SK-N-DZ (cell line): ENCODE measurements at regions not wholly inside any gene's neighbourhood (a gene's known extent, or its start where the extent isn't known, plus 50 kb on each side); places are given as distances from the start of the nearest gene placed in this dataset.

ENCODE experiments used
- DNase-seq: peaks from one replicate; pipeline ENCODE4 v3.0.0-alpha.2; 2015; ENCODE audit warnings: low spot score

DNA sequence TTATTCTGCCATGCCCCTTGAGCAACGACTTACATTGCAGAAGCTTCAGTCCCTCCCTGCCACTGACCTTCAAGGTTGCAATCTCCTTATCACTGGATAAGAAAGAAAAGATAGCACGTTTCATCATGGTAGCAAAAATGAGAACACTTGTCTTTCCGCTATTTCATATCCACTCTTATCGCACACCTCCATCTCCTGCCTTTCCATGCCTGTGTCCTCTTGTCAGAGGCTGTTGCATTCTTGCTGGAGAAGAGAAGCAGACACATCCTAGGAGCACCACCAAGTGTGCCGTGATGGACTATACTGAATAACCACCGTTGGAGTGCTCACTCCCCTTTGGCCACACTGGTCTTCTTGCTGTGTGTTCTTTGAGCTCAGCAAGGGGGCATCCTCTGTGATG, 230.6 kb upstream of the IRX3 start:
- DNase-seq: peak; percentile 66

DNA sequence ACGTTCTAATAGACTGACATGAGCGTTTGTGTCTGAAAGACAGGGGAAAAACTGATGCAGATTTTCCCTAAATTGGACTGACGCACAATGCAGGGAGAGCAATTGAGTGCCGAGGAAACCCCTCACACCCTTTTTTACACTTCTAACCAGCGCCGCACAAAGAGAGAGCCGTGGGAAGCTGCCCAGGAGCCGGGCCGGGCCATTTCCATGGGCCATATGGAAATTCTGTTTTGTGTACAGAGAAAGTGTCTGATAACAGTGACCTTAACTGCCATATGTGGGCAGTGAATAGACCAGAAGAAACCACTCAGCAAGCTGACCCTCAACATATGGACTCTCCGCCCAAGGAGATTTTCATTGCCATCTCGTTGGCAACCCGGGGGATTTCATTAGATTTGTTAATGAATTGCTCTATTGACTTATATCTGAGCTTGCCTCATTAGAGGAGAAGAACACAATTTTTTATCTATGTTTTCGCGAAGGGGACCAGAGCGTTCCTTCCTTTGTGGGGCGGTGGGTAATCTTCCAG, 225.9 kb upstream of the IRX3 start:
- no peak for DNase-seq

DNA sequence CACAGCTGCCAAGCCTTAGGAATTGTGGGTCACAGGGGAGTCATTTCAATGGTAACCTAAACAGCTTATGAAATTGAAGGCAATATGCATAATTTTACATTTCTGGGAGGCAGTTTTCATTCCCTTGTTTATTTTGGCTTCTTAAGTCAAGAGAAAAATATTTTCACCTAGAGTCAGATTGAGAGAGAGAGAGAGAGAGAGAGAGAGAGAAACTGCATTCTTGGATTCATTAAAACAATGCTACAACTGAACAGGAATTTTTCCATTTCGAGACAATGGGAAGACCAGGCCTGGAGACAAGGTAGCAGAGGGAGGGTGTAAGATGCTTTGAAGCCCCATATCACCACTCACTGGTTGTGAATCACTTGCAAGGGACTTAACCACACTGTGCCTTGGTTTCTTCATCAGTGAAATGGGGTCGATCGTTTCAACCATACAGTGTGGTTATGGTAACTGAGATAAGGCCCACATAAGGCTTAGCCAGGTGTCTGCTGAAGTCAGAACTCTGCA, 224.7 kb upstream of the IRX3 start:
- DNase-seq: no peak

DNA sequence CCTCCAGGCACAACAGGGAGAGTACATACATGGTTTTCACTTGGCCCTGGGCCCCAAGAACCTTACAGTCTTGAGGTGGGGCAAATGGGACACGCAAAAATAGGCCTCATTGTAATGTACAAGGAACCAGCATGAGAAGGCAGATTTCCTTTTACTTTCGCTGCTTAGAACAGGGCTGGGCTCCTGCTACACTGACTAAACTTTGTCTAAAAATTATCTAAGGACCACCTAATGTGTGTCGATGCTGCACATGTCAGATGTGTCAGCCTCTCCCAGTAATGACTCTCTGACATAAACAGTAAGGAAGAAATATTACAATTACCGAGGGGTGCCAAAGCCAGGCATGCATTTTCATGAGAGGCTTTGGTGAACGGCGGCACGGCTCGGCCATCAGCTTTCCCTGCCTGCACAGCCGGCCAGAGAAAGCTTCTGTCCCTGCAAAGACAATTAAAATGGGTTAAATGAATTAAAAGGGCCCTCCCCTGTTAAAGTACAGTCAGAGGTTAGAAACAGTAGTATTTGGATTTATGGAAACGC, 224.2 kb upstream of the IRX3 start:
- DNase-seq: no peak

DNA sequence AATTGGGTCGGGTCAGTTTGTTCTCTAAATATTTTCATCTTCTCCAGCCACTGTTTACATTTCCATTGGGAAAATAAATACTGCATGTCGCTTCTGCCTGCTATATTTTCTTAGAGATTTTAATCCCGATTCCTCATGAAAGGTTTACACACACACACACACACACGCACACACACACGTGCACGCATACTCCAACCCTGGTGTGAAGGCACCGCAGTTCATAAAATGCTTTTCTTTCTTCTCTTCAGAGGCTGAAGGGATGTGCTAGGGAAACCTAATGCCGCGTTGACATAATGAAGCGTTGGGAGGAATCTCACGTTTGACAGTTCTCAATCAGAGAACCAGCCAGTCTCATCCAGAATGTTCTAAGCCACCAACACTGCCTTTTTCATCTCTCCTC, 222.9 kb upstream of the IRX3 start:
- no peak for DNase-seq

DNA sequence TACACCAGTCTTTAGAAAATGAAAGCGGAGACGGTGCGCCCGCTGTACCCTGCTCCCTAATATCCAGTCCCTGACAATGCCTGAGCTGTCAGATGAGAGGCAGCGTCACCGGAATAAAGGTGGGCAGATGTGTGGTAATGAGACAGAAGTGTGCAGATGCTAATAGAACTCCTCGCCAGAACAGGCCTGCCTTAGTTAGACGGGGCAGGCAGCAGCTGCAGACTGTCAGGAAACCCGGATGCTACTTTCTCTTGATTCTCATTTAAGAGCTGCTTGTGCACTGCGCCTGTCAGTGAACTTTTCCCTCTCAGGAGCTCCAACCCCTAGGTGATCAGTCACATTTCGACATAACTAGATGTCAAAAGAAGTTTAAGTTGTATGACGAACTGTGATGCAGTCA, 221.8 kb upstream of the IRX3 start:
- DNase-seq: no peak

DNA sequence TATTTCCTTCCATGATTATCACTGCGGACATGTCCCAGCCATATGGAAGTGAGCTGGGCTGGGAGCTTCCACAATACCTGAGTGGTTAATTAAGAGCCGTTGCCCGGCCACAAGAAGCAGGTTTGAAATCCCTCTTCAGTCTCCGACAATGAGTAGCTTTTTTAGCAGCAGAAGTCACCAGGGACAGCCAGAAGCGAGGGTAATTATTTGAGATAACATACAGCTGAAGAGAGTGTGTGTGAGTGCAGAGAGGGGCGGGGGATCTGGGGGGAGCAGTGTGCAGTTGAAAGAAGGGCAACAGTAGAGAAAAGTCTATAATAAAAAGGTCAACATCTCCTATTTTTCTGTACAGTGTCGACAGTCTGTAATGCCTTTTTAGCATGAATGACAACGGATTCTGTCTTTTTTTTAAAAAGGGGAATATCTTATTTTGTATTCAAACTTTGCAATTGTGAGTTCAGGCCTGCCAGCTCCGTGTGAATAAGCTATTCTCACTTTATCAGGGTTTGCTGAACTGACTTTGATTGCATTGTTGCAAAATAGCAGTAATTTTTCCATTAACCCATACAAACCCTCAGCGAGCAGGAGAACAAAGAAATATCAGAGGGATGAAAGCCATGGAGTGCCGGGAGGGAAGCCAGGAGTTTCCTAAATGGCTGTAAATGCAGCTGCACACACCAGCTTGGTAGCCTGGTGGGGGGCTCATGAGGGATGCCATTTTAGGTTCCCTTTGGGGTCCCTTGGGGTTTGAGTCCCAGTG, 220.3 kb upstream of the IRX3 start:
- peak; percentile 27 for DNase-seq

DNA sequence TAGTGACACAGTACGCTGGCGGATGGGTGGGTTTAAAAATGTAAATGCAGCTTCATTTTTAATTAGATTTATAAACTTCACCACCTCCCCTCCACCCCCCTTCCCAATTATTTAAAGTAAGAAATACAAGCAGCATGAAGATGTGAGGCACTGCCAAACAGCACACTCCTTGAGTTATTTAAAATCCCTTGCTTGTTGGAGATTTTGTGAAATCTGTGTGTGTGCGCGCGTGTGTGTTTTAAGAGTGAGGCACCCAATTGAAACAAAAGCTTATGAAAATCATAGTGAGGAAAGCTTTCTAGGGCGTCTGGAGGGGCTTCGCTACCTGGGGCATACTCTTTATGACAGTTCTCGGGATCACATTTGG, 219.6 kb upstream of the IRX3 start:
- DNase-seq: no peak

DNA sequence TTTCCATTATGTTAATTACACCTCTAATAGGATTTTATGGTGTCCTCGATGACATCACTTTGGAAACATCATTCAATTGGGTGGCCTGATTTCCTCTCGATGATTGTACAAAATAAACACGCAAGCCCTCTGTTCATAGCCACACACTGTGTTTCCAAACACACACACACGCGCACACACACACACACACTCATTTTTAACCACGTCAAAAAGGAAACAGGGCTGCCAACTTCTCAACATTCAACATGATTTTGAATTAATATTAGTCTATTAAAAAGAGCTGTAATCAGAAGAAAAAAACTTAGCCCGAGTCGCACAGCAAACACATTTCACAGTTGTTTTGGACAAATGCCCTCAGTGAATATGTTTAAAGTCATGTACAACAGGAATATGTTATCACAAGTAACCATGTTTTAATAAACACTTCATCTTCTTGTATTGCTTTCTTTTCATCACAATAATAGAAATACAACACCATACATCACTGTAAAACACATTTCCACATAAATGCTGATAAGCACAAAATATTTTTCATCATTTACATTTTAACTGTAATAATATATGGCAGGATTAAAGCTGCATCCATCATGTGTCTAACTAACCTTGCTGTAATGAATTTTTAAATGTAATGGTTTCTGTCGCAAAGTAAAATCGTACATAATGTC, 219.1 kb upstream of the IRX3 start:
- DNase-seq: no peak

DNA sequence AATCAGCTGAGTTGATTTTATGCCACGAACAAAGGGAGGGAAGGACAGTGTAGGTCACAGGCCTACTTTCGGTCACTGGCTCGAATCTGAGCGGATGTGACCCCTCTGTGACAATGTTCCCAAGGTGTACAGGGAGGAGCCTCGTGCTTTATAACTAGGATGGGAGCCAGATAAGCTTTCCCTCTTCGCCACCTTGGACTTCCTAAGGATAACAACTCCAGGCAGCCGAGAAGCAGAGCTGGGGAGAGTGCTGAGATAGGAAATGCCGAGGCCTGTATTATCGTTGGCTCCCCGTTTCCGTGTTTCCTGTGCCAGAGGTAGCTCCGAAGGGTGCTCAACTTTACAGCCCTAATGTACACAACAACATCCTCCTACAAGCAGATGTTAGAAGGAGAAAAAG, 217.8 kb upstream of the IRX3 start:
- no peak for DNase-seq

DNA sequence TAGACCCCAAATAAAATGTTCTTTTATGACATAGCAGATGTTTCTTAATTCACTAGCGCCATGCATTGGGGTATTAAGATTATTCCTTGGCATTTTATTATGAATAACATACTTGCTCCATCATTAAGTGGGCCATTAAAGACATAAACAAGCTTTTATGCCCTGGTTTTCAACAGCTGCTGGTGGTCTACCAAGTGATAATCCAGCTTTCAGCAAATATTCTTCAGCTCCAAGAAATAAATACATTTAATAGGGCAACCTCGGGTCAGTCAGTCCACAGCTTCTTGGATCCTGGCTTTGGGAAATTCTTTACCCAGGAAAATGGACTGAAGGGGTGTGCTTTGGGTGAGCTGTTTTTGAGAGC, 217.3 kb upstream of the IRX3 start:
- DNase-seq: no peak

DNA sequence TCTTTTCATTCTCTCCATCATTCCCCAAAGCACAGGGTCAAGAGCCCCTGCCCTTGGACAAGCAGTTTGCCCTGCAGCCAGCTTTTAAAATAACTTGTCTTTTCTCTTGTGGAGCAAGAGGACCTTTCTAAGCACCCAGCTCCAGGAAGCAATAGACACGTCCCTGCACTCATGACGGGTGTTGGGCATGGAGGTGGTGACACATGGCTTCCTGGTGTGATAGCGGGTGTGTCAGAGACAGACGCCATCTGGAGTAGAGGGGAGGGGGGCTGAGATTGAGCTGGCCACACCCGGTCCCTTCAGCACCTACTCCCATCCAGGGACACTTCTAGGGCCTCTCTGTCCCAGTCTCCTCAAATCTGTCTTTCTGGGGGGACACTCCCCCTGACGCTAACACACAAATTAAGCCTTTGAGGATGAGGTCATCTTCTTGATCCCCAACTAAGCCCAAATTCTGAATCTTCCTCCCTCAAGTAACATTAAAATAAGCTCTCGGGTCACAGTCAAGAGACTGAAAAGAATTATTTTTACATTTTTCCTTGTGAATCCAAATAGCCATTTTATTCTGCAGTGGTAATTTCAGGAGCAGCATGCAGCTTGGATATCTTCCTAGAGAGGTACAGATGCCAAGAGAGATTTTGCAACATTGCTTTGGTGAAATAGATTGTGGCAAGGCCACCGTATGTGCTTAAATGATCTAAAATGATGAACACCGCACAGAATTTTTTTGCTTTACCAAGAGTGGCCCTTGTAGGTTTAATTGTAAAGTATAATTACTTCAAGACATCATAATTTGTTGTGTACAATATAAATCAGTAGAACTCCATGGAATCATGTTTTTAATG, 216.6 kb upstream of the IRX3 start:
- no peak for DNase-seq

DNA sequence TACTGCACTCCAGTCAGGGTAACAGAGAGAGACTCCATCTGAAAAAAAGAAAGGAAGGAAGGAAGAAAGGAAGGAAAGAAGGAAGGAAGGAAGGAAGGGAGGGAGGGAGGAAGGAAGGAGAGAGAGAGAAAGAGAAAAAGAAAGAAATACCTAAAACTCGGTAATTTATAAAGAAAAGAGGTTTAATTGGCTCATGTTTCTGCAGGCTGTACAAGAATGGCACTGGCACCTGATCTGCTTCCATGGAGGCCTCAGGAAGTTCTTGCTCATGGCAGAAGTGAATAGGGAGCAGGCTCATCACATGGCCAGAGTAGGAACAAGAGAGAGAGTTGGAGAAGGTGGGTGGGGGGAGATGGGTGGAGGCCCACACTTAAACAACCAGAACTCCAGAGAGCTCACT, 215.2 kb upstream of the IRX3 start:
- no peak for DNase-seq

DNA sequence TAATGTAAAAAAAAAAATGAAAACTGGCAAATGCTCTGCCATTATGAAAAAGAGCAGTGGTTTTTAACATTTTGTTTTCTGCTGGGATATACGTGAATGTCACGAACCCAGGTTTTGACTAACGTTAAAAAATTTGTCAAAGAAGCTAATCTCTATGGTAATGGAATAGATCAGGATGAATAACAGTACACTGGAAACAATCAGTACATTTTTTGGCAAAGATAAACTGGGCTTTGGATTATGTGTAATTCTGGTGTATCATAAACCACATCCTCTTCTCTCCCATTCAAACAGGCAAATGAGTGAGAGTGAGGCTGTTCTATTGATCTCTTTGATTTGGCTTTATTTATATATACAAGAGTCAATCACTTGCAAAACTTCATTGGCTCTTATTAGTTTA, 207.0 kb upstream of the IRX3 start:
- no peak for DNase-seq

DNA sequence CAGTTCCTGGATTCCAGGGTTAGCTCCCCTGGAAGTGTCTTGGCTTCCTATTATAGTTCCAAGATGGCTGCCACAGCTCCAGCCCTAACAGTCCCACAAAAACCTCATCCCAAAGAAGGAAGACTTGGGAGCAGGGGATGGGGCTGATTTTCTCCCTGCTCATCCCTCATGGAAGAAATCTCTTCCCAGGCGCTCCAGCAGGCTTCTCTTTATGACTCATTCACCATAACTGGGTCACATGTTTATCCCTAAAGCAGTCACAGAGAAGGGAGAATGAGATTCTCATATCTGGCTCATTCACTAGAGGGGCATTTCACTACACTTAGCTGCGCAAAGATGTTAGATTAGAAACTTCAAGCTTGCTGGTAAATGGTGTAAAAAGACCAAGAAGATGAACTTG, 206.5 kb upstream of the IRX3 start:
- DNase-seq: no peak

DNA sequence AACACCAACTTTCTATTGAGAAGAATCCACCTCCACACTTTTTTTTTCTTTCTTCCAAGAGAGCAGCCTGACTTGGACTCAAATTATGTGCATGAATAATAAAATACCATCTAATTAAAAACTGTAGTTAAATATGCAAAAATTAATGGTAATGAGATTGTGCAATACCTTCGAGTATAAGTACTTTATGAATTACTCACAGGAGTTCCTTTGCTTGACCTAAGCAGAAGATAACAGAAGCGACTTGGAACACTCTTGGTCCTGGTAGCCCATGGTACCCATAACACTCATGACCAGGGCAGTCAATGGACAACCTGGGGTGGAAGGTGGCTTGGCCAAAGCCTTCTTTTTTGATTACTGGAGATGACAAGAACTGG, 203.5 kb upstream of the IRX3 start:
- DNase-seq: no peak

DNA sequence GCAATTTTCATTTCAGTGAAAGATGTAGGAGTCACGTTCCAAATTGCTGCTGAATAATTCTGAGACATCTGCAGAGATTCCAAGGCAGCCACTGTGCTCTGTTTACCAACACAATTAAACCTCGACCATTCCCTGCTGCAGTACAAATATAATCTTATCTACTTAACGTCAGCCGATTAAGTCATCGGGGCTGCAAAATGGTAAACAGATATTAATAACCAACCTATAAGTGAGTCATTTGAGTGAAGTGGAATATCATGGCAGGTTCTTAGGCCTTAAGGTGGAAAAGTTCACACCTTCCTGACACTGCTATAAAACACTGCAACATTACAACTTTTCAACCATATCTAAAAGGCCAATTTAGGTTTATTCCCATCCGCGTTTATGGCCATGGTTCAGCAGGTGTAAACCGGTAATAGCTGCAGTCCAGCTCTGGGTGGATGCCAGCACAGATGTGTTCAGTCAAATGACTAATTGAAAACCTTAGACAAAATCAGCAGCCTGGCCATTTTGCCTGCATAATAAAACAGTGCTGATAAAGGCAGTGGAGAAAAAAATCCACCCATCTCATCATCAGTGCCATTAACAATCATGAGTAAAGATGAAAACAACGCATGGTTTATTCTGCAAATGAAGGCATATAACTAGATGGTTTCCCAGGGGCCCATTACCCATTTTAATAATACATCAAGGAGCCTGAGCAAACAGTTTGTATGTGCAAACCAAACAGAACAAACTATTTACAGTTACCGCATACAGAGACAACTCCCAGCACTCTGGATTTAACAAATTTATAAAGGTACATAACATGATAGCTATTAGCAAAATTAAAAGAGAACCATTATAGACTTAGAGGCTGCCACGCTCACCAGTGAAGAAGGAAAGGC, 202.9 kb upstream of the IRX3 start:
- DNase-seq: no peak

DNA sequence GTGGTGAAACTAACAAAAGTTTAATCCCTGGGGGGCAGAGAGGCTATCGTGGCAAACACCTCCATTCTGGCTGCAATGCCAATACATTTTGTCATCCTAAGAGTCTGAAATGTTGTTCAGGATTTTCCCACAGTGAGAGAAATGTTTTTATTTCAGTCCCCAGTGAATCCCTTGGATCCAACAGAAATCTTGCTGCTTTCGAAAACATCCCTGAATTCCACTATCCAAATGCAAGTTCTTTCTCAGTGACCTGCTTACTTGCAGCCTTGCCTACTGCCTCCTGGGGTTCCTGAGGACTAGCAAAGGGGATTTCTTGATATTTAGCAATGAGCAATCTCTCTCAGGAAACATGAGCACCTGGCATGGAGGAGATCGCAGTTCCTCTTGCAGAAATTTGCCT, 202.1 kb upstream of the IRX3 start:
- no peak for DNase-seq

DNA sequence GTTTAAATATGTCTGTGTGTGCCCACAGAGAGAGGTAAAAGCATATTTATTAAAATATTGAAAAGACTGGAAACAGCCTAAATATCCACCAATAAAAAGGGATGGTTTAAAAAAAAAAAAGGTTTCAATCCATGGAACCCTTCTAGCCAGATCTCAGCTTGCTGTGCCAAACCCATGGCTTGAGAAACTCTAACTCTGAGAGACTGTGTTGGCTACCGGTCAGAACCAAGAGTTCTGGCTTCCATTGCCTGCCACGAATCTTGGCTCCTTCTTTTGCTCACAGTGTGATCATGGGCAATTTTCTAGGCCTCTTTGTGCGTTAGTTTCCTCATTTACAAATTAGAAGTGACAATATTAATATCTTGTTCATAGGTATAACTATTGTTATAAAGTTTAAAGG, 201.3 kb upstream of the IRX3 start:
- no peak for DNase-seq

DNA sequence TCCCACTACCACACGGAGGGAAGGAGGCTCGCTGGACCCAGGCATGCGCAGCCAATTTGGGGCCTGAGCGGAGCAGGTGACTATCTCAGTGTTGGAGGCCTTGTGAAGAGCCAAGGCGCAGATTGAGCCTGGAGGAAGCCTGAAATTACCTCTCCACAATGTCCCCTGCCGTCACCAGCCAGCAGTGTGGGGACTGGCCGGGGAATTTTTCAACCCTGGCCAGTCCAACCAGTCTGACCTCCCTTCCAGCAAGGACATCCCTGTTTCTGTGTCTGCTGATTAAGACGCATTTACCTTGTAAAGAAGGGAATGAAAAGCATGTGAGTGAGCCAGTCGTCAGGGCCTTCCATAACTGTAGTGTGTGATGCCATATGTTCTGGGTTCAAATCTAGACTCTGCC, 198.1 kb upstream of the IRX3 start:
- no peak for DNase-seq
